NB4 (cell line): ENCODE measurements at regions not wholly inside any gene's neighbourhood (a gene's known extent, or its start where the extent isn't known, plus 50 kb on each side); places are given as distances from the start of the nearest gene placed in this dataset.

ENCODE experiments used
- DNase-seq: peaks from one replicate; pipeline ENCODE4 v3.0.0; 2010; ENCODE audit warnings: low read depth
- H3K4me3 ChIP-seq: one replicate; pipeline ENCODE4 v1.5.1; 2011; ENCODE audit warnings: mild to moderate bottlenecking, low read depth, low read length, moderate library complexity
- CTCF ChIP-seq: IDR thresholded peaks from one replicate; pipeline ENCODE4 v1.5.1; 2012; ENCODE audit warnings: low read depth, low read length
- MYC ChIP-seq: IDR thresholded peaks from 2 replicates; pipeline ENCODE4 v1.6.1; 2011; ENCODE audit warnings: low read depth, low read length
- POLR2A ChIP-seq: IDR thresholded peaks from 2 replicates; pipeline ENCODE4 v1.6.1; 2011; ENCODE audit warnings: mild to moderate bottlenecking; ENCODE audit not compliant: insufficient read length; ENCODE audit errors: extremely low read depth
- TF ChIP-seq, protein P1 (sequence below): IDR thresholded peaks from 2 replicates; pipeline ENCODE4 v1.6.1; 2011; ENCODE audit warnings: low read depth, low read length

DNA sequence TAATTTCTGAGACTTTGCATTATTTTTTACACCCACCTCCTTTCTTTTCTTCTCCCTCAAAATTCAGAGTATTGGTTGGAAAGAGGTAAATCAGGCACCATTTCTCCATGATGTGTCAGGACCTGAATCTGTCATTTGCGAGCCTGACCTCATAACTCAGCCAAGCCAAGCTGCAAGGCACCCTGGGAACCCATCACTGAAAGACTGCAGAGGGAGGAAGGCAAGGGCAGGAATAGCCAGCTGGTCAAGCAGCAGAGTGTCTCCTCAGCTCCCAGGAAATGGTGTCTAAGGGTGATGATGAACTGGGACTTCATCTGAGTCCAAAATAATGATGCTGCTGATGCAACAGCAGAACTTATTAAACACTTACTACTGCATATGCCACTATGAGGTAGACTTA is 556.6 kb downstream of the OMA1 start:
- DNase-seq: no peak
- no peak overlapping the region for H3K4me3 ChIP-seq
- no peak for TF ChIP-seq CTCF
- no peak for TF ChIP-seq MYC
- TF ChIP-seq, protein P1, sequence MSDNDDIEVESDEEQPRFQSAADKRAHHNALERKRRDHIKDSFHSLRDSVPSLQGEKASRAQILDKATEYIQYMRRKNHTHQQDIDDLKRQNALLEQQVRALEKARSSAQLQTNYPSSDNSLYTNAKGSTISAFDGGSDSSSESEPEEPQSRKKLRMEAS: no peak
- no peak for TF ChIP-seq POLR2A

DNA sequence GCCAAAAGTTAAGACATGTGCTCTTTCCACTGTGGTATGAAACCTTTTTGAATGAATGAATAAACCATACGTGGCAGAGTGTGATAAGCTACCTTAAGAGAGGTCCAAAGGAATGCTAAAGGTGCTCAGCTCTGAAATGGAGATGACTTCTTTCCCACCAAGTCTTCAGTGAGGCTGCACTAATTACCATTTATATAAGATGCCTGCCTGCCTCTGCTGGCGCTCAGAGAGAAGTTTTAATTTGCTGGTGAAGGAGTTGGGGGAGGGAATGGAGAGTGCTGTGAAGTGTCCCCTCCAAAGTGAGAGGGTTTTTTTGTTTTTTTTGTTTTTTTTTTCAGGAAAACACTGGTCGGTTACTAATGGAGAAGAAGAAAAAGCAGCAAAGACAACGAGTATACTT is 559.0 kb downstream of the OMA1 start:
- no peak for DNase-seq
- TF ChIP-seq, protein P1: no peak
- no peak for TF ChIP-seq POLR2A
- TF ChIP-seq CTCF: no peak
- TF ChIP-seq MYC: no peak
- no peak overlapping the region for H3K4me3 ChIP-seq

- DNase-seq: peak; percentile 62
- no peak overlapping the region for H3K4me3 ChIP-seq
- TF ChIP-seq, protein P1: peak; percentile 98
- TF ChIP-seq MYC (peak; percentile 87), POLR2A (no peak), CTCF (no peak)
Measured at GRCh38 chr1:57986432-57986831, 560.1 kb downstream of the OMA1 start.

GRCh38 chr1:57984277-57984676 is 560.4 kb upstream of the DAB1 start:
- H3K4me3 ChIP-seq: no peak overlapping the region
- no peak for TF ChIP-seq CTCF
- TF ChIP-seq MYC: no peak
- TF ChIP-seq, protein P1: no peak
- TF ChIP-seq POLR2A: no peak
- no peak for DNase-seq

- no peak for DNase-seq
- H3K4me3 ChIP-seq: no peak overlapping the region
- TF ChIP-seq MYC: no peak
Measured at GRCh38 chr1:57983441-57983840, 559.6 kb upstream of the DAB1 start.

DNA sequence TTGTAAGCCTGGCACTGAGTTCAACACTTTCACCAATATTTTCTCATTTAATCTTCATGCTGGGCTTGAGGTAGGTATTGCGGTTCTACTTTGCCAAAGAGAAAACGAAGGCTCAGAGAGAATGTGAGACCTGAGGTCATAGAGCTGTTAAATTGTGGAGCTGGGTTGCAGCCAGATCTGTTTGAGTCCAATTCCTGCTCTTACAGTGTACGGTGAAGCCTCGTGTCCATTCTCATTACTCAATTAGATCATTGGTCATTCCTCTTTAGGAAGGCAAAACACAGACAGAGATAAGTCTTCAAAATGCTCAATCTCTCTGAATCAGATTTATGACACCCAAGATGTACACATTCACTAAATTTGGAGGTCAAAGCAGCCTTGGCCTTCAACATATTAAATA is 559.0 kb upstream of the DAB1 start:
- TF ChIP-seq, protein P1: no peak
- TF ChIP-seq CTCF (no peak), POLR2A (no peak), MYC (no peak)
- no peak overlapping the region for H3K4me3 ChIP-seq
- no peak for DNase-seq
